HG02885 (cell line): ENCODE measurements at regions not wholly inside any gene's neighbourhood (a gene's known extent, or its start where the extent isn't known, plus 50 kb on each side); places are given as distances from the start of the nearest gene placed in this dataset.

ENCODE experiments used
- ATAC-seq: cut with Tn5 transposase; IDR thresholded peaks from one replicate; pipeline ENCODE4 v1.9.1; 2021; ENCODE audit warnings: mild to moderate bottlenecking; ENCODE audit not compliant: unreplicated experiment, poor library complexity

DNA sequence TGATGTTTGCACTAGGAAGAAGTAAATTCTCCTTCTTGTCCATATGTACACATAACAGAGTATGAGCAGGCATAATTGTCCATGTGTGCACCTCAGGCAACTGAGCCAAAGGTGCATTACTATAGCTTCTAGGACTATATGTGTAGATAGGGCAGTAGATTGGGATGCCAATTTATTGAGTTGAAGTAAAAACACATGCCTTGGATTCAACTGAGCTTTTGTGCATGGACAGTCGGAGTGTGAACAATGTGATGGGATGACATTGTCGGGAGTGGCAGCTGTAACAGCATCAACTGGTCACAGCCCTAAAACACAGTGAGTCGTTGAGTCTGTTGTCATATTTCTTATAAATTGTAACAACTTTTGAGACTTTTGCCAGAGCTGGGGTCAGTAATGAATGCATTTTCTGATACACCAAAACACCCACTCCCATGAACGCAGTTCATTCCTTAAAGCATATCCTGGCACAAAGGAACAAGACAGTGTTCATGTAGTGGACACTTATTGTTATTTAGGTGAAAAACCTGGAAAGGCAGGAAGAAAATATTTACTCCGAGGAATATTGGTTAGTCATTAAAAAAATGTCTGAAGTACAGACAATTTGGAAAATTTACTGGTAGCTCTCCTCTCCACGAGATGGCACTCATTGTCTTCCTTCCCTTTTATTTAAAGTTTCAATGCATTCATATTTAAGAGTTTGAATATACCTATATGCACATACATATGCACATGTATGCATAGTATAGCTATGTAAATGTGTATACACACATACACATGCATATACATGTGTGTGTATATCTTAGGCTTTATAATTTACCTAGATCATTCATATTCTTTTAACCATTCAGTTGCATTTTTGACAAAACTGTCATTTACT, 302.0 kb upstream of the STXBP5 start:
- ATAC-seq, result no peak

DNA sequence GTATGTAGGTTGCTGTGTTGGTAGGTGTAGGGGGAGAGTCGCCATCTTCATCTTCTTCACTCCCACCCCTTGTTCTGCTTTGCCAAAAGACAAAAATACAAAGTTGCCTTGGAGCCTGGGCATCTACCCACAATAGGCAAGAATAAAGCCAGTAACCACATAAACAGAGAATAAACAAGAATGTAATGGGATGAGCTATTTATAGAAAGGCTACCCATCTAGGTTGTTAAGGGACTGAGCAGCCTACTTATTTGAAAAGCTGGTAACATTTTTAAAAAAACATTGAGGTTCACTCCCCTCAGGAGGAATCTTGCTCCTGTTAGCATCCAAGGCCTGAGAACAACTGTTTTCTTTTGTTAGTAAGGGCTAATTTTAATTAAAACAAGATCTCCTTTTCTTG, 301.4 kb upstream of the STXBP5 start:
- ATAC-seq, result no peak

DNA sequence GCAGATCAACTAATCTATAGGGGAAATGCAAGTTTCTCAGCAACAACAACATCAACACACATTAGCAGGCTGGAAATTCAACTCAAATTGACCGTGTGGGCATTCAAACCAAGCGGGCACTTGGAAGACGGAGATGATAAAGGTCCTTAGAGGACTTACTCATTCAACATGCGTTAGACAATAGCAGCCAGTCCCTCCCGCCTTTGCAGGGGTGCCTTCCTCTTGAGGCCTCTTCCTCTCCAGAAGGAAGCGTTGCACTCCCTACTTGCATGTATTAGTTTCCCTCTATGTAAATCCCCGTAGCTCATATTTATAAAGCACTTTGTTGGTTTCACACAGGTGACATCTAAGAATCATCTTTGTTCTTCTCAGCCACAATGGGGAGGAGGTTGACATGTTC, 300.8 kb upstream of the STXBP5 start:
- ATAC-seq, result no peak

DNA sequence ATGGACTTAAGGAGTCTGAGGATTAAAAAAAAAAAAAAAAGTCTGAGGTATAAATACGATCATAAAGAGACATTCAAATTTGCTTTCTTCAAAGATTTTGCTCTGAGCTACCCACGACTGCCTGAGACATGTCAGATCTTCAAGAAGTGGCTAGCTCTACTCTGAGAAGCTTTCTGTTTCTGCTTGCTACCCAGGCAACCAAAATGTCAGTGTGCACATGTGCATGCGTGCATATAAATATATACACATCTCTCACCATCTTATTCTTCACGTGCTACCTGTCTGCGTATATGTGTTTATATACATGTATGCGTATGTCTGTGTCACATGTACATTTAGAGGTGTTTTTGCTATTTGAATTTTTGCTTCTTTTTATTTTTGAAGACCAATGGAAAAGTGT, 299.6 kb upstream of the STXBP5 start:
- ATAC-seq, result no peak

DNA sequence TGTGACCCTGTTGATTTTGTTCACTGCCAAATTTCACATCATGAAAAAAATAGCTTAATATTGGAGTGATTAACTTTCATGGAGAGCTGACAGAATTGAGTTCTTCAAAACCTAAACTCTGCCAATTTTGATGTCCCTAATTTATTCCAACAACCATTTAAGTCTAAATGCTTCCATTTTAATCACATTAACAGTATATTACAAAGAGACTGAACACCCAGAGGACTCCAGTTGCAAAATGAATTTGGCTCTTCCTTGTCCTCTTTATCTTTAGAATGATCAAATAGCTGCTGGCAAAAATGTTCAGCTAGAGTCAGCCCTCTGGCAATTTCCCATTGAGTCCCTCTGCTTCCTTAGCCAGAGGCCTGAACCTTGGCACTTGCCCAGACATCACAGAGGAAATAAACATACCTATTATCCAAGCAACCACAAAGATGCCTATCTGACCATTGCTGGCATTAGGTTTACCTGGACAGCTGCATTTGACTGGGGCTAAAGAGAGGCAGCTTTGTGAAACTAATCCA, 299.0 kb upstream of the STXBP5 start:
- no peak for ATAC-seq

DNA sequence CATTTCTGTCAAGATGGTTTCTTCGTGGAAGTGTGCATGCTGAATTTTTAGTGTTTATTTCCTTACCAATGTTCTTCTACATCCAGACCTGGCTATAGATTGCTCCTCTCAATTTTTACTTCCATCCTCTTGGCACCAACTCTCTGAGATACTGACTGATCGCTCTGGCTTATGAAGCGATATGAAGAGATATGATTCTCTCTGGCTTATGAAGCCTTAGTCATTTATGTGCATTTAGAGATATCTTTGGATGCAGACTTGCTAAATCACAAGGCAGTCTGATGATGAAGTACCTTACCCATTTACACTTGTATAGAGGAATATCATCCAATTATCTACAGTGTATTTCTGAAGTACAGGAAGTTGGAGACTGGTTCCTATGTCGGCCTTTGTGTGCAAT, 295.4 kb upstream of the STXBP5 start:
- ATAC-seq, result no peak

DNA sequence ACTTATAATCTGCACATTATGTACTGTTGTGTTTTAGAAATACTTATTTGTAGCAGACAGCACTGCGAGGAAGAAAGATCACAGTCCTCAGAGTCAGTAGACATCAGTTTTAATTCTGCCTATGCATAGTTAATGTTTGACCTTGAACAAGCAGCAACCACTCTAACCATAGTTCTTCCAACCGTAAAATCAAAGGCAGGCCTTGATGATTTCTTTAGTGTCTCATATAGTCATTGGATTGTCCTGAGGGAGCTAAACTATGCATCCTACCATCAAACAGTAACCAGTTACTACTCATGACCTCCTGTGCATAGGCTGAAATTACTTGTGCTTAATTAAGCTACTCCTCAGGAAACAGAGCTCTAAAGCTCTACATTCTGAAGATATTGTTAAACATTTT, 294.8 kb upstream of the STXBP5 start:
- ATAC-seq, result no peak

DNA sequence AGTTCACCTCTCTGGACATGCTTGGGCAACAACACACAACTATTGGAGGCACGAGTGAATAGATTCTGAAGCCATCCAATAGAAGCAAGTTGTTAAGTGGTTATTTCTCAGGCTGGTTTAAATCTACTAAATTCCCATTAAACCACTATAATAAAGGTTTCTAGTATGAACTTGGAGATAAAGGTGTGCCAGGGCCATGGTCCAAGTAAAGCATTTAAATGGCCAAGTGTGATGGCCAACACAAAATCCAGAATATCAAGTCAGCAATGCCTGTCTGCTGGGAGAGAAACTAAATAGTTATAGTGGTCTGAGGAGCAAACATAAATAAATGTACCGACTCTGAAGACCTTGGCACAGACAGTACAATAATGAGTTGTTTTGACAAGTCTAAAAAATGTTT, 294.3 kb upstream of the STXBP5 start:
- ATAC-seq, result no peak

DNA sequence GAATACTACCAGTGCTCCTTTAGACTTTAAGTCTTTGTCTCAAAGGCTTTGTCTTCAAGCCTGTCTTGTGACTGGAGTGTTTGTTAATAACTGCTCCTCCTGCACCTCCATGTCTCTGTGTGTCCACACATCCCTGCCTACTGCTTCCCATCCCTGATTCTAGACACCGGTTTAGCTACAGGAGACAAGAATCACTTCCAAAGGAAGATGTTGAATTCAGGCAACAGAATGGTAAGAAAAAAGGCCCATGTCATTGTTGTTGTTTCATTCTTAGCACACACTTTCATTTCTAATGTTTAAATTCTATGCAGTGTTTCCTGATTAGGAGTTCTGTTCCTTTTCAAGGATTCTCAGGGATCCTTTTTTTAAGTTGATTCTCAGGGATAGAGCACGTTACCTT, 293.6 kb upstream of the STXBP5 start:
- ATAC-seq, result no peak

DNA sequence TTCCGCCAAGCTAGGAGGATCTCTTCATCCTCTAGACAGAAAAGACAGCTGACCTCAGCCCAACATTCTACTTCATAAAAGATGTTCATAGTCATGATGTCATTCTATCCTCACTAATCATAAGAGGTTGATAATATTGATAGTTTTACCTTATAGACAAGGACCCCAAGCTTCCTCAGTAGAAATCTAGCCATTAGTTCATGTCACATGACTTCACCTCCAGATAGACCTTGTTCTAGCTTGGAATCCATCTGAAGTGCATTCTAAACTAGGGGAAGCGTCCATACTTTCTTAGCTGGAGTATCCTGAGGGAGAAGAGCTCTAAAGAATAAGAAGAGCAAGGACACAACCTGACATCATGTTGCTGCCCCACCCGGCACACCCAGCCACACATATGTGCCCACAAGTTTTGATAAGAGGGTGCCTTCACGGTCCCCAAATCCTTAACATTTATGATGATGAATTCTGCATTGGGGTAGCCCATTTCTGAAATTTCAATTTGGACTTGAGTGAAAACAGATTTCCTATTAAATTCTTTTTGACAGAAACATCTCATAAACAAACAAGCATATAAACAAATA, 292.5 kb upstream of the STXBP5 start:
- ATAC-seq, result no peak

DNA sequence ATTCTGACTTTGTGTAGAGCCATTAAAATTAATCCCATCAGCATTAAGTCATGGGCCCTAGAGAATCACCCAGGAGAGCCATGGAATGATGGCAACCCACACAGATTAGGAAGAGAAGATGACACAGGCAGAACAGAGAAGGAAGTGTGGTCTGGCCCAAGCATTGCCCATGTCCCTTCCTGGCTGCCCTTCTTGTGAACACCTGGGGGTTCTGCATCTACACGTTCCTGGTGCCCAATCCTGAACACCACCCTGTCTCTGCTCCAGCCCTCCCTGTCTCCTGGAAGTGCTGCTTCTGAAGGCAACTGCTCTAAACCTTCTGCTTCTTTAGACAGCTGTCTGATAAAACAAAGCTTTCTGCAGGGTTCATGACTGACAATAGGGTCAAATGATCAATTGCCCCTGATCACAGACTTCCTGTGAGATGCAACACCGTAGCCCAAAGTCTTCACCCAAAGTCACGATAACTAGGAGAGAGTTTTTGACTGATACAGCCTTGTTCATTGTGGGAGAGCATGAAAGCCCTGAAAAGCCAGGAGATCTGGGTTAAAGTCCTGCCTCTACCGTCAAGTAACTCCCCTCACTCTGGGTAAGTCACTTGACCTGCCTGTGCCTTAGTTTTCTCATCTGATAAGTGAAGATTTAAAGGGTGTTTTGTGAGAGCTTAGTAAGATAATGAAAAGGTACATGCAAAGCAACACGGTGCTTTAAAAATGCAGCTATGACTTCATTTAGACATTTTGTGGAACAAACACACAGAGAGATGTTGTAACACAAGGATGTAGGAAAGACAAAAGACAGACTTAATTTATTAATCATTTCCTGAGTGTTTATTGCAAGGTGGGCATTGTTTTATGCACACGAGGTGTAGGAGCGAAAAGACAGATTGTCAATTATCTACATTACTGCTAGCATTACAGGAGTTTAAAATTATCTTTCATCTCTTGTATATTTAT, 291.2 kb upstream of the STXBP5 start:
- ATAC-seq, result no peak

DNA sequence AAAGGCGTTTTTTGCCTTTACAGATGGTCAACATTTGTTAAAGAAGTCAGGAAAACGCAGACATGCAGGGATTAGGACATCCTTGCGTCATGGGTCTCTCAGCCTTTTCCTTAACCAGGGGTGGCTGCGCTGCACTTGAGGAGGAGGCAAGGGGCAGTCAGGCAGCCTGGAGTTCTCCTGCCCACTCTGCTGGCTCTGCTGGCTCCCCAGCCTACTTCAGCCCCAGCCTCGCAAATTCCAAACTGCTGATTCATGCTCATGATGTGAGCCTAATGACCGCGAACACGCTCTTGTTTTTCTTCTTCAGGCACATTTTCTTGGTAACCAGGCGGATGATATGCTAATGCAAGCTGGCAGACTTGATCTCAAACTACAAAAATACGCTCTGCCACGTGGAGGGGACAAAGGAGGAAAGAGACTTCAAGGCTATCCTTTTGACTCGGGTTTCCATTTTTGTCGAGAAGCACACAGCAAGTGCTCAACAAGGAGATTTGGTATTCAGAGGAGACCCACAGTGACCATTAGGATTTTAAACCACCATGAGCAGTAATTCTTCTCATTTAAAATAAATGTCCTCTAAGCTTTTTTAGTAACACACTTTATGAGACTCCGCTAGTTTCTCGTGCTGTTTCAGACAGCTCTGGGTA, 290.3 kb upstream of the STXBP5 start:
- ATAC-seq, result no peak

DNA sequence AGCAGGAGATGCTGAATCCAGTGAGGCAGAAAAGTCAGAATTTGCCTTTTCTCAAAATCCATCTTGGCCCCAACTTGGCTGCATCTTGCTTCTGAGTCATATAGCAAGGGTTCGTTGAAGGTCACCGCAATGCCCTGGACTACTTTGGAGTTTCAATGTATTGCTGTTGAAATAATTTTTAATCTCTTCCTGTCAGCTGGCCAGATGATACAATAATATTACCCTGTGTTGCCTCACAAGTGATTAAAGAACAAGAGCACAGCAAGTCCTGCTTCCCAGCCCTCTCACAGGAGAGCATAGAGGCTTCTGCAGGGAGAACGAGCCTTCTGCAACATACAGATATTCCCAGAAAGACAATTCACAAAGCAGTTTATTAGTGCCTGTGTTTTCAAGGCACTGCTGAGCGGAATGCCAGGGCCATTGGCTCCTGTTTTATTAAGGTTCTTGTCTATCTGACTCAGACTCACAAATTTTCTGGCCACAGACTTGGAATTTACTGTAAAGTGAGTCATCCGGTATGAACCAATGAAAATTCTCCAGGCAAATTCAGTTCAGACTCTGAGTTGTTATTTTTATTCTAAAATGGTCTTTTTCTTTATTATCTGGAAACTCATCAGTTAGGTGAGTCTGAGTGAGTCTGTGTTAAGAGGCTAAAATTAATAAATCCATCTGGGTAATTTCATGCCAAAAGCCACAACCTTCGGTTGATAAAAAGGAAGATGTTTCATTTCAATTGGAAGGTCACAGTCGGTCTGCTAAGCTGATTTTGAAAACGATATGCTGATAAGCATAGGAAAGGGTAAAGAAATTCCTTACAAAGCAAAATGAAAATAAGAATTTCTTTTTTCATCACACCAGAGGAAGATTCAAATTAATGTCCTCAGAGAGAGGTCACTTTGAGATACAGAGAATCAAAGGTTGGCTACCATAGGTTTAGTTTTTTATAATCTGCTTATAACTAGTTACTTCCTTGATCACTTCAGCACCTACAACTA, 289.4 kb upstream of the STXBP5 start:
- ATAC-seq, result no peak

DNA sequence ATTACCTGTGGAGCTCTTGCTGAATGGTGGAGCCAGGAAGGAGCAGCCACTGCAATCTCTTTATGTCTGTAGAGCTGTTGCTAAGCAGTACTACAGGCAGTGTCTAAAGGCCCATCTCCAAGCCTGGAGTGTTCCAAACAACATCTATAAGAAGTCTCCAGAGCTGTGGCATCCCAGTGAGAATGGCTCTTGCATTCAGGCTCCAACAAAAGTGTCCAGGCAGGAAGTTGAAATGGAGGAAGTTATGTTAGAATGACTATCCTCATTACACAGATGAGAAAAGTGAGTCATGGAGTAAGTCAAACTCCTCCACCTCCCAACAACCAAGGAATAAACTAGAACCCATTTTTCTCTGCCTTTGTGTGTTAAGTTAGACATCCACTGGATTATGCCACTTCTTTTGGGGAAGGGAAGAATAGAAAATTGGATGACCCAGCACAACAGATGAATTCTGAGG, 288.5 kb upstream of the STXBP5 start:
- no peak for ATAC-seq

DNA sequence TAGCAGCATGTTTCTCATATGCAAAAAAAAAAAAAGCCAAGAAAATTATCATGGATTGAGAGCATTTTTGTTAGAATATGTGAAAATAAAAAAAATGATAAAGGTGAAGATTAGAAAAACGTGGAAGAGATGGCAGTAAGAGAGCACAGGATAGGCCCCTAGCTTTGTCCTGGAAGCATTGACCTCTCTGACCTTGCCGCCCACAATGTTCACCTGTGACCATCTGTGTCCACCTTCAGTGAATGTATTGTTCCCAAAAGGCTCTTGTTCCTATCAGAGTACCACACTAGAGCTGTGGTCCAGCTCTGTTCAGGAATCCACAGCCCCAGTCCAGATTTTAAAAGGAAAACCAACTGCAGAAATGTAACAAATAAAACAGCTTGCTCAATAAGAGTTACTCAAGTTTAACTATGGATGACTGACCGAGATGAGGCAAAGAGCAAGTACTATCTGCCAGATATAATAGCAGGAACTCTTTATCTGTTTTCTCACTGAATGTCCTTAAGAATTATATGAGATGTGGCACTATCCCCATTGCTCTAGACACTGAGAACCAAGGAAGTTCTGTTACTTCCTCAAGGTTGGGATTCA, 287.7 kb upstream of the STXBP5 start:
- ATAC-seq, result no peak

DNA sequence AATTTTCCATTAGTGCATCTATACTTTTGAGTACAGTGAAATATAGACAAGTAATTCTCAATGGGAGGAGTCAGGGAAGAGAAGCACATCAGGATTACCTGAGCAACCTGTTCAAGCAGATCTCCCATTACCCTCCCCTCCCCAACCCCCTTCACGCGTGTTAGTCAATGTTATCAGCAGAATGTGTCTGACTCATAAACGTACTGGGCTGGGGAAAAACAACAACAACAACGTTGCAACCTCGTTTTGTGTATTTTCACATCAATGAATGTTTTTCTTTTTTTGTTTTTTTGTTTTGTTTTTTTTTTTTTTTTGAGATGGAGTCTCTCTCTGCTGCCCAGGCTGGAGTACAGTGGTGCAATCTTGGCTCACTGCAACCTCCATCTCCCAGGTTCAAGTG, 287.0 kb upstream of the STXBP5 start:
- ATAC-seq, result no peak

DNA sequence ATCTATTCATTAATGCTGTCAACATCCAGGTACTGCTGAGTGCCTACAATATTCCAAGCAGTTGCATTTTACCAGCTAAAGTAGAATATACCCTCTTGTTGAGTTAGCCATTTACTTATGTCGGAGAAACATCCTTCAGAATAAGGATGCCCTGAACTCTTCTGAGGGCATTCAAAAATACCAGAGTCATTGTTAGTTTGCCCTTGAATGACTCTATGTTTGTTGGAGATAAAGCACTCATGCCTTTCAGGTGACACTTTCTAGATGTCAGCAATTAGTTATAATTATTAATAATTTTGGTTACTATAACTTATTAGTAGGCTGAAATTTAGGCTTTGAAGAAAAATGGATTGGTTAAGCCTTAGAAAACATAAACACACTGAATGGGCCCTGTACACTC, 286.2 kb upstream of the STXBP5 start:
- no peak for ATAC-seq

DNA sequence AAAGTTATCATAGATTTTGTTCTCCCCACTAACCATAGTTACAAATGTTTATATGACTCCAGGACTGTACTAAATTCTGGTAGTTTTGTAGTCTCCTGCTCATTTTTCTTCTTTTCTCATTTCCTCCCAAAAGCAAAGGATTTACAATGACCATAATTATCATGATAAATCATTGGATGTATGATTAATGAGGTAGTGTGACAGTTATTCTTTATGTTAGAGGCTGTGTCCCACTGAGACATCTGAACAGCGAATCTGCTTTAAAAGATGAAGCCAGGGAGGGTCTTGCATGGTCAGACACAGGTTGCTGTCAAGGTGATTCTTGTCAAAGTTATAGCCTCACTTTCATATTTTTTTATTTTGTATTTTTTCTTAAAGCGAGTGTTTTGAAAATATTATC, 285.2 kb upstream of the STXBP5 start:
- no peak for ATAC-seq
